HL-60 (cell line): ENCODE measurements at regions not wholly inside any gene's neighbourhood (a gene's known extent, or its start where the extent isn't known, plus 50 kb on each side); places are given as distances from the start of the nearest gene placed in this dataset.

Source experiments
- CTCF ChIP-seq: IDR thresholded peaks from one replicate; pipeline ENCODE4 v1.5.1; 2011; ENCODE audit warnings: low read length, control low read depth, inconsistent platforms; ENCODE audit not compliant: insufficient read depth
- POLR2AphosphoS5 ChIP-seq: IDR thresholded peaks from 2 replicates; pipeline ENCODE4 v1.6.1; 2012; ENCODE audit warnings: low read depth
- REST ChIP-seq: IDR thresholded peaks from 2 replicates; pipeline ENCODE4 v1.6.1; 2012; ENCODE audit warnings: low read depth; ENCODE audit not compliant: insufficient replicate concordance

- TF ChIP-seq CTCF (no peak), POLR2AphosphoS5 (no peak), REST (no peak)
Observed at GRCh38 chr13:20332361-20333096, 100.4 kb upstream of the GJB6 start.
